SU-DHL-6 (cell line): ENCODE measurements at regions not wholly inside any gene's neighbourhood (a gene's known extent, or its start where the extent isn't known, plus 50 kb on each side); places are given as distances from the start of the nearest gene placed in this dataset.

Experiments used
- EZH2phosphoT487 ChIP-seq: fragments of 200-600 bp; sonication (generic), shearing (Covaris generic); conservative IDR thresholded peaks from 2 replicates; pipeline ENCODE4 v1.6.1; 2018; ENCODE audit warnings: mild to moderate bottlenecking, antibody characterized with exemption, low read length, moderate library complexity, mixed read lengths
- TF ChIP-seq, protein P1 (sequence below): fragments of 200-600 bp; sonication (generic); IDR thresholded peaks from one replicate; pipeline ENCODE4 v1.5.1; 2017; ENCODE audit warnings: antibody characterized with exemption, mild to moderate bottlenecking, low read length, moderate library complexity; ENCODE audit not compliant: insufficient read depth, poor library complexity, severe bottlenecking

DNA sequence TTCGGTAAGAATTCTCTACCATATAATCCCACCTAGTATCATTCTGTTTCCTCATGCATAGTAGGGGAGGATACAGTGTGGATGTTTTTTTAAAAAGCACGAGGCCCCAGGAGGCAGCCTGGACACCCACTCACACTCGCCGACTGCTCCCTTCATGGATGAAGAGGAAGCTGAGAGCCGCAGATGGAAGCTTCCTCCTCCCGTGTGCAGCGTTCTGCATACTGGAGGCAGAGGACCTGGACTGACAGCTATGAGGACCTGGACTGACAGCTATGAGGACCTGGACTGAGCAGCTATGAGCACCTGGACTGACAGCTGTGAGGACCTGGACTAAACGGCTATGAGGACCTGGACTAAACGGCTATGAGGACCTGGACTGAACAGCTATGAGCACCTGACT is 234.4 kb downstream of the NDUFA10 start:
- TF ChIP-seq, protein P1, sequence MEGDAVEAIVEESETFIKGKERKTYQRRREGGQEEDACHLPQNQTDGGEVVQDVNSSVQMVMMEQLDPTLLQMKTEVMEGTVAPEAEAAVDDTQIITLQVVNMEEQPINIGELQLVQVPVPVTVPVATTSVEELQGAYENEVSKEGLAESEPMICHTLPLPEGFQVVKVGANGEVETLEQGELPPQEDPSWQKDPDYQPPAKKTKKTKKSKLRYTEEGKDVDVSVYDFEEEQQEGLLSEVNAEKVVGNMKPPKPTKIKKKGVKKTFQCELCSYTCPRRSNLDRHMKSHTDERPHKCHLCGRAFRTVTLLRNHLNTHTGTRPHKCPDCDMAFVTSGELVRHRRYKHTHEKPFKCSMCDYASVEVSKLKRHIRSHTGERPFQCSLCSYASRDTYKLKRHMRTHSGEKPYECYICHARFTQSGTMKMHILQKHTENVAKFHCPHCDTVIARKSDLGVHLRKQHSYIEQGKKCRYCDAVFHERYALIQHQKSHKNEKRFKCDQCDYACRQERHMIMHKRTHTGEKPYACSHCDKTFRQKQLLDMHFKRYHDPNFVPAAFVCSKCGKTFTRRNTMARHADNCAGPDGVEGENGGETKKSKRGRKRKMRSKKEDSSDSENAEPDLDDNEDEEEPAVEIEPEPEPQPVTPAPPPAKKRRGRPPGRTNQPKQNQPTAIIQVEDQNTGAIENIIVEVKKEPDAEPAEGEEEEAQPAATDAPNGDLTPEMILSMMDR, result no peak
- no peak for TF ChIP-seq EZH2phosphoT487
